HG03439 (cell line): ENCODE measurements at regions not wholly inside any gene's neighbourhood (a gene's known extent, or its start where the extent isn't known, plus 50 kb on each side); places are given as distances from the start of the nearest gene placed in this dataset.

Experiments
- ATAC-seq: cut with Tn5 transposase; IDR thresholded peaks from one replicate; pipeline ENCODE4 v1.9.1; 2021; ENCODE audit warnings: mild to moderate bottlenecking, moderate library complexity; ENCODE audit not compliant: unreplicated experiment

DNA sequence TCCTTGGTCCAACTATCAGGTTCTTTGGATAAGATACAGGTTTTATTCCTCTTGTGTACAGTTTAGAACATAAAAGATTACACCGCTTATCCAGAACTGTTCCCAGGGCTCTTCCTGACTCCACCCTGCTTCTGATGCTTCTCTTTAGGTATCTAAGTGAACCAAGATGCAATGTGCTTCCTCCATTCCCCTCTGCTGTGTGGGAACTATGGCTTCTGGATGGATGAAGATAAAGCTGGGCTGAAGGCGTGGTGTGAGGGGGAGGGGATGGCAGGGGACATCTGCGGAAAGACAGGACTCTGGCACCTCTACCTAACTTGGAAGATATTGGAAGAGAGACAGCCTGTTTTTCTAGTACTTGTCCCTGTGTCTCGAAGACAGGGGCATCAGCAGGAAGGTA, 209.9 kb upstream of the TBX20 start:
- no peak for ATAC-seq

DNA sequence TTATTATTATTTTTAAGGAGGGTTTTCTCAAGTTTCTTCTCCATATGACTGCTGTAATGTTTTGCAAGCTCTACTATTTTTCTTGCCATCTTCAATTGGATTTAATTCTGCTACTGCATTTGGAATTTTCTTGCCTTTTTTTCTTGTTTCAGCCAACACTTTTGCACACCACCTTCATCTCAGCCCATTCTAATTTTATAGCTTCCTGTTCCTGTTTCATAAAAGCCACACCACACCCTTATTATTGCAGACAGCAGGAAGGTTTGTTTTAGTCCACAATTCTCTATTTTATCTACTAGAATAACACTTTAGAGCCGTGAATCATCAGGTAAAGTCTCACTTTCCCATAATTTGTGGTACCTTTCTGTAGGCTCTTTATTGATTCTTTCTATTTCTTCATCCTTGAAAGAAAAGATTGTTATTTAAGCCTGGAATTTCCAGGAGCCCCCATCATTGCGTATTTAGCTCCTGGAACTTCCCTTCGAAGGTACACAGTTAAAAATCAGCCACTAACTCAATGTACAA, 209.3 kb upstream of the TBX20 start:
- ATAC-seq: no peak

DNA sequence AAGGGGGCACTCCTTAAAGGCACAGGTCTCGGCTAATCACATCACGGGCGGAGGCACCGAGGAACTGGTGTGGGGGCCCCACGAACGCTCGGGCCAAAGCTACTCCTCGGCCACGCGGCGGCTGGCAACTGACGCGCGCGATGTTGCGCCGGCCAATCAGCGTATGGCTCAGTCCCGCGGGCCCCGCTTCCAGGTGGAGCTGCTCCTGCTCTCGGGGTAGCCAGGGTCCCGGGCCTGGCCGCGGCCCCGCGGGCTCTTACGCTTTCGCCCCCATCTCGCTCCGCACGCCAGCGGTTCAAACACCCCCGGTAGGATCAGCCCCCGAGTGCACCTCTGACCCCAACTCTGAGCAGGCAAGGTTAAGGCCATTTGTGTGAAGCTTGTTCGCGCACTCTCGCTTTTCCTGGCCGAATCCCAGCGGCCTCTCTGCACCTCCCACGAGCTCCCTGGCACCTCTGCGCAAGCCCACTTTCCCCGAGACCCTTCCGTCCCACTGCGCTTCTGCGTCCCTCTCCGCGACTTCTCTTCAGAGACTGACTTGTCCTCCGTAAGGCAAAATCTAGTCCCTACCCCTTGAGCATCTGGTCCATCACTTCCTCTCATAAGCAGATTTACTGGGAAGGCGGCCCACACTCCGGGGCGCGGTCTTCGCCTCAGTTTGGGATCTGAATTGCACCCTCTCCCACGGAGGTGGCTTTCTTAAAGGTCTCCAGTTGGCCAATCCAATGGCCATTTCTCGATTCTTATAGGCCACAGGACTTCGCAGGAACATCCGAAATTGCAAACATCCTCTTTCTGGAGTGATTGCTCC, 200.9 kb upstream of the TBX20 start:
- ATAC-seq: no peak

DNA sequence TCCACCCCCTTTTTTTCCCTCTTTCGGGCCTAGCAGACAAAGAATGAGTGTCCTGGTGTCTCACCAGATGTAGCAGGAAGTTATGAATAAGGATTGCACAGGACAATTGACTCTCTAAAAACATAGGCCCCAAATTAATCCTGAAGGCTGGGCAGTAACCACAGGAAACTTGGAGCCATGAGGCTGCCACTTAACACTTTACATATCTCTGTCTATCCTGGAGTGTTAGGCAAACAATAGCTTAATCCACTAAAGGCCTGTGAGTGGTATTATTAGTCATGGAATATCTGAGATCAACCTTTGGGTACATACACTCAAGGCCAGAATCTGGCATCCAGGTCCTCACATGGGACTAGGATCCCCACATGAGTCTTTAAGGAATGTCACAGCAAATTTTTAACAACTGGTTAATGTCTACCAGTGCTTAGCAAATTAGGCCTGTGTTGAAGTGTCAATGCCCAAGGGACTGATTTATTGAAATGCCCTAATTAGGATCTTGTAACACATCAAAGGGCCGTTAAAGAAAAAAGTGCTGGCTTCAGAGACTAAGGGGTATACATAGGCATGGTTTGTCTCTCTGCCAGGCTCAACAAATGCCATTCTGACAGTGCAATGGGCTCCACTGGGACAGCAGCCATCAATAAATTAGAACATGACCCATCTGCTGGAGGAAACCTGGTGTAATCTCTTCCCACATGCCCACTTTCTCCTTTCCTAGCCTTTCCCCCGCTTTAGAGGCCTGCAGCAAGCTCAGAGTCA, 196.7 kb upstream of the TBX20 start:
- no peak for ATAC-seq

DNA sequence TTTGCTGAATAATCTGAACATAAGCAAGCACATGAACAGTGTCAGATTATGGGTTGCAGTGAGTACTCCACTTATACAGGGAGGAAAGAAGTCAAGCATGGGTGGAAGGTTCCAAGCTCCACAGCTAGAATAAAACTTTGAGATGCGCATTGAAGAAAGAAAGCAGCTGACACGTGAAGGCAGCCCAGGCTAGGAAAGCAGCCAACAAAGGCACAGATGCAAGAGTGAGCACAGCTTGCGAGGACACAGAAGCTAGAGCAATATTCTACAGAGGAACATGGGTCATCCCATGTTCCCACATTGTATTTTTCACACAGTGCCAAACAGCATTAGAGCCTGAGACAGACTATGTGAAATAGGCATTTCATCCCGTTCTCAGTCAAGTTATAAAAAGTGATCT, 194.6 kb upstream of the TBX20 start:
- no peak for ATAC-seq

DNA sequence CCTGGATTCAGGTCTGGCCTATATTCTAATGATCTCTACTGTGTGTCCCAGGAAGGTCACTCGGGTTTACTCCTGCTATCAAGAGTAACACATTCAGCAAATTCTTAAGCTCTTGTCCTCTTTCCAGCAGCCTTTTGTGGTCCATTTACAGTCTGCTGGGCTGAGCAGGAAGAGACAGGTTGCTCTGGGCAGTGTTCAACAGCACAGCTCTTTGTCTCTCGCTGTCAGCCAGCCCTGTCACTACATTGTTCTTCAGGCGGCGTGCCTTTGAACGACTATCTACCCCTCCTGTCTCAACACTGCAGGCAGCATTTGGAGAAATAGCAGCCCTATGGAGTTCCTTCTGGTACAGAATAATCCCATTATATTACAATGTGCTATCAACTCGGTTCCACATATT, 192.2 kb upstream of the TBX20 start:
- no peak for ATAC-seq

DNA sequence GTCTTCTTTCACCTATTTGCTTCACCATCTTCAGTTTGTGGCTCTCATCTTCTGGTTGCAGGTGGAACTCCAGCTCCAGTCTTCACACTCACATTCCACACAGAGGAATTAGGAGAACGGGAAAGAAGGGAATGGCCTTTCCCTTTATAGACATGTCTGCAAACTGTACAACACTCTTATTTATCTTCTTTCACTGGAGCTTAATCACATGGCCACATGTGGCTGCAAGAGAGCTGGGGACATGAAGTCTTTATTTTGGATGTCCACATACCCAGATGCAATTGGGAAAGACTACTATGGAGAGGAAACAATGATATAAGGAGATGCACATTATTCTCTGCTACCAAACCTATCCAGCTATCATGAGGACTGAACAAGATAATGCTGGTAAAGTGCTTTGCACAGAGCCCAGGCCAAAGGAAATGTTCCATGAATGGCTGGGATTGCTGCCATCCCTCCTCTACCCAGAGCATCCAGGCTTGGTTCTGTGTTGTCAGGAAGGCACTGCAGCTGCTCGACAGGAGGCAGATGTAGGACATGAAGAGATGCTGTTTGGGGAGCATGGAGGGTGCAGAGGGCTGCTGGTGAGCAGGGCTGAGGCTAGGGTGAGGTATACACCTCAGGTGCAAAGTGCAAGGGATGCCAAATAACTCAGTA, 183.8 kb upstream of the TBX20 start:
- ATAC-seq: no peak

DNA sequence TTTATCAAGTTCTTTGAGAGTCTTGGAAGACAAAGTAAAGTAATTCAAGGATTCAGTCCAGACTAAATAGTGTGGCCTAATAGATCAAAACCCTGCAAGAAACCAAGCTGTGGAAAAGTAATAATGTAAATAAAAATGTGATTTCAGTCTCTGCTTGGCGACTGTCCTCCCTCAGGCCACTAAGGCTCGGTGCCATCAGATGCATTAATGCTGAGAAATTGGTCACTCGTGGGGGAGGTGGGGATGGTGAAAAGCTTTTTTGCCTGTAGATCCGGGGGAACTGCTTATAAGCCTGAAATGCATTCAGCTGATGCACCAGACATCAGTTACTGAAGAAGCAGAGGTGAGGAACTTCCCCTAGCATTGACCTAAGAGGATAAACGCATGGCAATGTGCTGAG, 182.6 kb upstream of the TBX20 start:
- ATAC-seq: no peak

DNA sequence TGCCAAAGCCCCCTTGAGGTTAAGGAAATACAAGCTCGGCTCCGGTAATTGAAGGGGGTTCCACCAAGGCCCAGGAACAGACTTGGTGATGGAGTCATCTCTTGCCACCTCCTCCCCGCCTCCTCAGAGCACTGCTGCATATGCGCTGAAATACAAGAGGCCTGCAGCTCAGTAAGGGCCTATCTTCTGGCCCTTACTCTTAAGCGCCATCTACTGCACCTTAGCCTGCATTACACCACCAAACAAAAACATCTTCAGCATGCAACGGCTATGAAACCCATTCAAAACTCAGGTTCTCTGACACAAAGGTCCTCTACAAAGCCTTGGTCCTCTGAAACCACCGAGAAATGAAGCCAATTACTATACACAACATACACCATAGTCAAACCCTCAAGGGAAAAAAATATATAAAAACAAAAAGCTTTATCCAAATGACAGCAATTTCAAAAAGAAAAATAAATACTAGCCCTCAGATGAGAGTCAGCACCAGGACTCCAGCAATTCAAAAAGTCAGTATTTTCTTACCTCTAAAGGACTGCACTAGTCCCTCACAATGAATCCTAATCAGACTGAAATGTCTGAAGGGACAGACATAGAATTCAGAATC, 176.8 kb upstream of the TBX20 start:
- no peak for ATAC-seq

DNA sequence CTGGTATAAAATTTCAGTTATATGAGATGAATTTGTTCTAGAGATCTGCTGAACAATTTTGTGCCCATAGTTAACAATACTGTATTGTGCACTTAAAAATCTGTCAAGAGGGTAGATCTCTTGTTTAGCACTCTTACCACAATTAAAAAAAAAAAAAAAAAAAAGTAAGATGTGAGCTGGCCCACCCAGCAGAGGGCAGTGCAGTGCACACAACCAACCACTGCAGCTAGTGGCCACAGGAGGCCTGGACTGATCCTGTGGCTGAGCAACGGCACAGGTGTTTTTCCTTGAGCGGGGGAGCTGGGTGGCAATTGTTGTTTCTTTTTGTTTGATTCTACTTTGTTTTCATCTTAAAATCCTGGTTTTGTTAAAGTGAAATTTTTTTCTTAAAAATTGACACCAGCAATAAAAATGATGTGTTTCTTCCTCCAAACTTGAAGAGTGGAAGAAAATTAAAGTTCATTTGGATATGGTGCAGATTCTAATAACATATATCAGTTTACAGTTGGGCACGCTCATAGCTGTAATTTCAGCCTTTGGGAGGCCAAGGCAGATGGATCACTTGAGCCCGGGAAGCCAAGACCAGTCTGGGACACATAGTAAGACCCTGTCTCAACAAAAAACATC, 171.1 kb upstream of the TBX20 start:
- peak; percentile 79 for ATAC-seq

DNA sequence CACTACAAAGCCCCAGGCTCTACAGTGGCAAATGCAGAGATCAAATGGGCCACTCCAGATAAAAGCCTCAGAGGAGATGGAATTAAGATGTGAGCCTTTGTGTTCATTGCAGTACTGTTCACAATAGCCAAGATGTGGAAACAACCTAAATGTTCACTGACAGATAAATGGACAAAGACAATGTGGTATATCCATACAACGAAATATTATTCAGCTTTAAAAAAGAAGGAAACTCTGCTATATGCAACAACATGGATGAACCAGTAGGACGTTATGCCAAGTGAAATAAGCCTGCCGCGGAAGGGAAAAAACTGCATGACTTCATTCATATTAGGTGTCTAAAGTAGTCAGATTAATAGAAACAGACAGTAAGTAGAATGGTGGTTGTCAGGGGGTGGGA, 170.5 kb upstream of the TBX20 start:
- no peak for ATAC-seq

DNA sequence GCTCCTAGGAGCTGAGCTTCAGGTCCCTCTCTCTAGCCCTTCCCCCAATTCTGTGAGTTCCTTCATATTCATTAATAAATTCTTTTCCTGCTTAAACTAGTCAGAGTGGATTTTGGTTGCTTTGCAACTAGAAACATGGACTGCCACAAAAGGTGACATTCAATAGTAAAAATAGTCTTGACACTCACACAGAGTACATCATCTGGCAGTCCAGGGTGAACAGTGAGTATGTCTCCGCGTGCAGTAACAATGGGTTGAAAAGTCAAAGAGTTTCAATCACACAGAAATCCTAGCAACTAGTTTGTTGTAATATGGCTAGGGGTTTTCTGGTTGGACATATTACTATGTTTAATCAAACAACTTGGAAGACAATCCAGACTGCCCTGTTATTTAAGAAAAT, 168.8 kb upstream of the TBX20 start:
- no peak for ATAC-seq

DNA sequence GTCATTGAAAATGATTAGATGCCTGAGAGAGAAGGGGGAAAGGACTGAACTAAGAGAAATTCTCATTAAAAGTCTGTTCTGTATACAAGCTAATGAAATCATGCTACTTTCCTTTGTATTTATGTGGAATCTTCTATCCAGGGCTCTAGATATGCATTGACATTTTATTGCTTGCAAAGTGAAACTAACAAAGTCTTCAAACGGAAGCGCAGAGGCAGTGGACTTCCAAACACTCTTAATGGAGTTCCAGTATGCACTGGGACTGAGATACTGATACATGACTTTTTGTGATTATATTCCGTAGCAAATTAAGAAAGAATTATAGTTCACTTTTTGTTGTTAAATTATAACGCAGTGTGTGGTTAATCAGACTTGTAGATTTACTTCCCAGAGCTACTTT, 166.8 kb upstream of the TBX20 start:
- ATAC-seq: no peak

DNA sequence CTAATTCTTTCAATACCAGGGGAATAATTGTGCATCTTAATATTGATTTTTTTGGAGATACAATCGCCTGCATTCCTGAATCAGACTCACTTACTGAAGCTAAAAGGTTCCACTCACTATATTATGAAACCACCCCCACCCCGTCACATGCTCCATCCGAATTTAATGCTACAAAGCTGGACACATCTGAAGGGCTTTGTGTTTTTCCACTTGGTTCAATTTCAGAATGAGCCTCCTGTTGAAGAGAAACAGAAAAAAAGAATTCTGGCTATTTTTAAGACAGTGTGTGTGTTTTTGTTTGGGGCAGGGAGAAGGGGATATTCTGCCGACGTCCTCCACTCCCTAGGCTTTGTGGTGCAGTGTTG, 165.5 kb upstream of the TBX20 start:
- ATAC-seq: no peak

DNA sequence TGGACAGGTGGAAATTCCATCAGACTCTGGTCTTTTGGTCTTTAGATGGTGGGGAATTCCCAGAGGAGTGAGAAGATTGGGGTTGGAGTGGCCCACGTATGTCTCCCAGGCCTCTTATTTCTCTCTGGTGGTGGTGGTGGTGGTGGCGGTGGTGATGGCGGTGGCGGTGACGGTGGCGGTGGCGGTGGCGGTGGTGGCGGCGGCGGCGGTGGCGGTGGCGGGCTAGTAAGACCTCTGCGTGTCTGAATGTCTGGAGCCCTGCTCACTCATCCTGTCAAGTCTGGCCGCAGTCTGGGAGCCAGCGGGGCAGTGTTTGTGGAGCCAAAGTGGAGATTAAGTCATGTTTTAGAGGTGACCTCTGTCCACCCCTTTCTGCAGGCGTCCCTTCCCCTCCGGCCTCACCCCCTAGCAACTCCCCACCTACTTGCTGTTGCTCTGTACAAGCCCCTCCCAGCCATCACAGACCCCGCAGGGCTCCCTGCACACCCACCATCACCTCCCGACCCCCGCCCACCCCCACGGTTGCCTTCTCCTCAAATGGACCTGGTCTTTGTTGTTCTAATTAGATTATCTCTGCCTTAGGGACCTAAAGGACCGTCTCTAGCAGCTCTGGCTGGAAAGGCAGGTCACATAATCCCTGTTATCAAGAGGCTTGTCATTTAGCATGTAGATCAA, 165.0 kb upstream of the TBX20 start:
- no peak for ATAC-seq

DNA sequence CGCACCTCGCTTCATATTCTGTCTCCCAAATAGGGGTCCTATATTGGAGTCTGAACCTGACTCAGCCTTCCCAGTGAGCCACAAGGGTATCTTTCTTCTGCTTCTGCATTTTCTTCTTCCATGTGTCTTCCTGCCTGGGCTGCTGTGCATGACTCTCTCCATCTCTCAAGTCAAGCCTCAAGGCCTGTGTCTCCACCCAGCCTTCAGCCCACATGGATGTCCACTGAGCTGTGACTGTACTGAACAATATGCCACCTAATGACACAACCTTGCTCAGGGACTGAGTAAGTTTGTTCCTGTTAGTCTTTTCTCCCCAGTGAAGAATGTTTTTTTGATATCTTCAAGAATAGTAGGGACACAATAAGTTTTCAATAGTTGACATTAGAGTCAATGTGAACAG, 162.7 kb upstream of the TBX20 start:
- ATAC-seq: no peak

DNA sequence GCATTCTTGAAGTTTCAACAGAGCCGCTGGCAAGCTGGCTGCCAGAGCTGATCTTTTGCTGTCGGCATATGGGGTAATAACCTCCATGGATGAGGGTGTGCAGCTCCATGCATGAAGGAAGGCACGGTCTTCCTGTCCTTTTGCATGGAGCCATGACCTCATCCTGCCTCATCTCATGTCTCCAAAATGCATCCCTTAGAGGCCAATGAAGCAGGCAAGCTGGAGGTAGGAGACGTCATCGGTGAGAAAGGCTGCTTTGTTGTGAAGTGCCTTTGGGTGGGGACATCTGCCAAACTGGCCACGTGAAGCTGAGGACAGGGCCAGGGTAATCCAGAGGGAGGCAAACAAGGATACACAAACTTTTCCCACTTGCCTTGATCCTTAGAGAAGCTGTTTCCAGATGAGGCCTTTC, 161.5 kb upstream of the TBX20 start:
- ATAC-seq: no peak

DNA sequence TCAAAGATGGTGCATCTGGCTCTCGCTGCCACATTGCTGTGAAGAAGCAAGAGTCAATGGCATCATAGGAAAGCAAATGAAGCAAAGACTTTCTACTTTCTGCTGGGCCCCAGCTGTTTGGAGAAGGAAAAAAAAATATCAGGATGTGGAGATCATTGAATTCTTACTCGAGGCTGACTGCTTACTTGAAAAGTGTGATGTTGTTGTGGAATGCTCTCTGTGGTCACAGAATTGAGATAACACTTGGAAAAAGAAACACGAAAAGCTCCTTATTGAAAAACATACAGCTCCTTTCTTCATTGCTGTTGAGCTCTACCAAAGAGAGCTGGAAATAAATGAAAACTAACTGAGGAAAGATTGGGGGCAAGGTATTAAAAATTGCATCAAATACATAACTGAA, 157.4 kb upstream of the TBX20 start:
- no peak for ATAC-seq

DNA sequence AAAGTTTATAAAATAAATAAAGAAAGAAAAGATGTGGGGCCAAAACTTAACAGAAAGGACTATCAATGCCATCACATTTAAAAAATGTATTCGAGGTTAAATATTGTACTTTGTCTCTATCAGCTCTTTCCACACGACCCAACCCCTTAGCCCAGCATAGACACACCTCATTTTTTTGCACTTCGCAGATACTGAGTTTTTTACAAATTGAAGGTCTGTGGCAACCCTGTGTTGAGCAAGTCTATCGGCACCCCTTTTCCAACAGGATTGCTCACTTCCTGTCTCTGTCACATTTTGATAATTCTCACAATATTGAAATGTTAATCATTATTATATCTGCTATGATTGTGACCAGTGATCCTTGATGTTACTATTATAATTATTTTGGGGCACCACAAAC, 151.6 kb upstream of the TBX20 start:
- ATAC-seq: no peak

DNA sequence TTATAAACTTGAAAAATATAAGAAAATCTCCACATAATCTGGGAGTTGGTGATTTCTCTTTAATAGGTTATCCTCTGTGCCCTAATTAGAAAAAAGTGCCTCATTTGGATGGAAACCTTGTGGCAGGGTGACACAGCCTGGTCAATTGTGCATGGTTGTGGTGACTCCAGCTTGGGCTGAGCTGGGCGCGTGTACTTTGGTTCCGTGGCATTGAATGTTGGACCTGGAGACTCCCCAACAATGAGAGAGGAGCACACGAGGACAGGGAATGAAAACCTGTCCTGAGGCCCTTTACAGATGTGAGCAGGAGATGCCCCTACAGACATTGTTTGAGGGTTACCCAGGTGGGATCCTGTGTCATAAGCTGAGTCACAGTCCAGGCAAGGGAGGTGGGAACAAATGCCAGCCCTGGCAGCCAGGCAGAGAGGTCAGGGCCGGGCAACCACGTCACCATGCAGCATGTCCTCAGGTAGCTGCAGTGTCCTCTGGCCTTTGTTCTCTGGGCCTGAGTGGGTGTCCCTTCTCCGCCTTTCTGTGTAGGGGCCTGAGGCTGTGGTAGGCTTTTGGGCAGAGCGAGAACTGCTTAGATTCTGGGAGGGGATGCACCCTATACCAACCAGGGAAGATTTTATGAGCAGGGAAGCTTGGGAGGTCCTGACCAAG, 147.4 kb upstream of the TBX20 start:
- ATAC-seq: no peak
